HepG2 (cell line): ENCODE measurements at regions not wholly inside any gene's neighbourhood (a gene's known extent, or its start where the extent isn't known, plus 50 kb on each side); places are given as distances from the start of the nearest gene placed in this dataset.

Experiments
- ATAC-seq: fragments of 200-7000 bp; cut with Tn5 transposase; 3 replicates; pipeline ENCODE4 v1.9.1; 2020; ENCODE audit warnings: mild to moderate bottlenecking, moderate library complexity
- BruUV-seq: library from RNA; stranded (reverse); fragments of 400-500 nt; replicated peaks from 2 replicates; lab custom pipeline; 2021; lab: Mats Ljungman, UMichigan
- CTCF ChIA-PET: fragments of 300-600 bp; formaldehyde crosslinking; extraction: SDS; loops from one replicate; lab custom pipeline; 2021; ENCODE audit warnings: low total read pairs, inconsistent platforms, low intra/inter-chr PET ratio; lab: Yijun Ruan, JAX
- POLR2A ChIA-PET: fragments of 350-600 bp; sonication (Branson Sonifier 250); formaldehyde crosslinking; loops from one replicate; lab custom pipeline; 2020; ENCODE audit warnings: antibody characterized with exemption, inconsistent platforms; lab: Yijun Ruan, JAX
- DNase-seq: peaks from one replicate; pipeline ENCODE4 v3.0.0-alpha.2; 2015; ENCODE audit warnings: low spot score
- FAIRE-seq: peaks from 3 replicates; lab custom pipeline; 2011; peaks lifted over from hg19 to GRCh38; lab: Jason Lieb, UNC
- H2AFZ ChIP-seq: one replicate; pipeline ENCODE4 v1.6.1; 2011; ENCODE audit warnings: low read length, inconsistent platforms
- H3K27ac ChIP-seq: fragments of 300-600 bp; 3 replicates; pipeline ENCODE4 v1.8.0; 2011; ENCODE audit warnings: mixed run types, mild to moderate bottlenecking, mixed read lengths, low read length, inconsistent platforms; ENCODE audit not compliant: insufficient read depth; ENCODE audit errors: extremely low read length
- H3K27me3 ChIP-seq, 2 experiments: fragments of 200-600 bp in 1 of 2; 2 replicates in 1 of 2; 3 replicates in 1 of 2; pipeline versions ENCODE4 v1.6.0 to v1.8.0; 2011; ENCODE audit warnings: low read length in 2 of 2, mild to moderate bottlenecking in 2 of 2, moderate library complexity in 2 of 2, inconsistent platforms in 1 of 2; ENCODE audit not compliant: insufficient read depth in 2 of 2, control insufficient read depth in 1 of 2
- H3K36me3 ChIP-seq, 2 experiments: fragments of 200-600 bp in 1 of 2; replicated peaks in 1 of 2; 2 replicates in 1 of 2; 3 replicates in 1 of 2; pipeline versions ENCODE4 v1.5.1 to v1.8.0; 2011; ENCODE audit warnings: low read length in 2 of 2, inconsistent platforms in 1 of 2; ENCODE audit not compliant: insufficient read depth in 2 of 2, control insufficient read depth in 1 of 2
- H3K4me1 ChIP-seq: 2 replicates; pipeline ENCODE4 v1.5.1; 2012; ENCODE audit warnings: low read length, inconsistent platforms; ENCODE audit not compliant: insufficient read depth
- H3K4me2 ChIP-seq: 2 replicates; pipeline ENCODE4 v1.6.0; 2011; ENCODE audit warnings: low read depth, low read length, inconsistent platforms
- H3K4me3 ChIP-seq, 3 experiments: fragments of 200-600 bp in 1 of 3; sonication (generic), shearing (Covaris generic) in 1 of 3; replicated peaks in 1 of 3; 2 replicates each; pipeline ENCODE4 v1.5.1; 2011 to 2016; ENCODE audit warnings: low read length in 3 of 3, inconsistent platforms in 2 of 3, low read depth in 2 of 3, mild to moderate bottlenecking in 2 of 3, control low read depth in 1 of 3, mixed read lengths in 1 of 3; ENCODE audit not compliant: insufficient read depth in 1 of 3
- H3K79me2 ChIP-seq: one replicate; pipeline ENCODE4 v1.6.1; 2011; ENCODE audit warnings: low read length, inconsistent platforms; ENCODE audit not compliant: insufficient read depth
- H3K9ac ChIP-seq: 2 replicates; pipeline ENCODE4 v1.6.0; 2011; ENCODE audit warnings: mild to moderate bottlenecking, low read depth, low read length, inconsistent platforms; ENCODE audit not compliant: insufficient read depth
- H3K9me3 ChIP-seq: 2 replicates; pipeline ENCODE4 v1.5.1; 2012; ENCODE audit warnings: mild to moderate bottlenecking, low read length
- H4K20me1 ChIP-seq: 2 replicates; pipeline ENCODE4 v1.6.0; 2011; ENCODE audit warnings: inconsistent platforms, mild to moderate bottlenecking, low read length, moderate library complexity; ENCODE audit not compliant: insufficient read depth
- BCL6 ChIP-seq: IDR thresholded peaks from 2 replicates; pipeline ENCODE4 v1.6.1; 2016; ENCODE audit warnings: missing genetic modification reagents, missing compliant biosample characterization
- CREB1 ChIP-seq, 2 experiments: fragments of 450-650 bp in 1 of 2; IDR thresholded peaks; 2 replicates each; pipeline ENCODE4 v1.6.1; 2016 to 2017; ENCODE audit warnings: control low read depth in 1 of 2, mild to moderate bottlenecking in 1 of 2, missing compliant biosample characterization in 1 of 2, missing genetic modification characterization in 1 of 2
- FOXO4 ChIP-seq: sonication (generic); formaldehyde crosslinking; conservative IDR thresholded peaks from 2 replicates; pipeline ENCODE4 v1.8.1; 2023; ENCODE audit warnings: missing genetic modification reagents
- IKZF1 ChIP-seq: fragments of 450-650 bp; IDR thresholded peaks from 2 replicates; pipeline ENCODE4 v1.7.1; 2016
- MED1 ChIP-seq: sonication (generic); formaldehyde crosslinking; IDR thresholded peaks from 2 replicates; pipeline ENCODE4 v1.4.0; 2020; ENCODE audit warnings: missing genetic modification reagents
- MLLT10 ChIP-seq: sonication (generic); formaldehyde crosslinking; IDR thresholded peaks from 2 replicates; pipeline ENCODE4 v1.4.0; 2020; ENCODE audit warnings: missing genetic modification reagents
- MYPOP ChIP-seq: sonication (generic); formaldehyde crosslinking; IDR thresholded peaks from 2 replicates; pipeline ENCODE4 v1.8.1; 2023; ENCODE audit warnings: mild to moderate bottlenecking, moderate library complexity, missing genetic modification reagents
- NFRKB ChIP-seq: fragments of 450-650 bp; IDR thresholded peaks from 2 replicates; pipeline ENCODE4 v1.6.1; 2017
- SMAD1 ChIP-seq: sonication (generic); formaldehyde crosslinking; IDR thresholded peaks from 2 replicates; pipeline ENCODE4 v1.4.0; 2020; ENCODE audit warnings: missing genetic modification reagents, low read depth, mild to moderate bottlenecking, borderline replicate concordance
- TAF1 ChIP-seq: sonication (generic); formaldehyde crosslinking; IDR thresholded peaks from 2 replicates; pipeline ENCODE4 v1.4.0; 2020; ENCODE audit warnings: missing genetic modification reagents
- TEF ChIP-seq: sonication (generic); formaldehyde crosslinking; IDR thresholded peaks from 2 replicates; pipeline ENCODE4 v1.5.0; 2020; ENCODE audit warnings: missing genetic modification reagents
- ZMAT3 ChIP-seq: sonication (generic); formaldehyde crosslinking; conservative IDR thresholded peaks from 2 replicates; pipeline ENCODE4 v1.7.0; 2021; ENCODE audit warnings: missing genetic modification reagents
- WGBS: methylation state at CpG from one replicate; pipeline ENCODE4 v1.1.6; 2017; ENCODE audit warnings: low lambda C conversion rate; 5-methylcytosine and 5-hydroxymethylcytosine counted together
- in situ Hi-C: cut with HindIII; loops from 2 replicates; pipeline ENCODE4 v1.10.0; 2017; ENCODE audit warnings: low pct_unique_long_range_greater_than_20kb; ENCODE audit not compliant: extremely low pct_ligation_motif_present
- intact Hi-C: fragments of 100-400 bp; cut with micrococcal nuclease; formaldehyde crosslinking; loops from one replicate; pipeline ENCODE4 v1.10.0; 2022; ENCODE audit not compliant: unreplicated experiment

- TF ChIP-seq FOXO4 (CRISPR knock-in tag), result no peak
- TF ChIP-seq CREB1 (IDR thresholded peaks at IDR 0.05), result no peak
- TF ChIP-seq CREB1 (CRISPR knock-in tag; IDR thresholded peaks at IDR 0.05), result no peak
- TF ChIP-seq IKZF1, result no peak
- no peak for TF ChIP-seq MLLT10 (CRISPR knock-in tag)
- no peak for TF ChIP-seq NFRKB
- TF ChIP-seq, all 625 proteins: peak for 0
Observed at GRCh38 chr12:114185036-114185435, 218.9 kb upstream of the RBM19 start (continued).

- CTCF ChIA-PET, result no interaction called here
- H3K36me3 ChIP-seq, result no peaks in the 10 kb centered on the region
- intact Hi-C loops (no loop called here), in situ Hi-C loops (no loop called here)
- H3K27me3 ChIP-seq, result no peaks in the 10 kb centered on the region; a peak in 1 of 5 replicates
- DNase-seq (no peak), ATAC-seq (no peak), FAIRE-seq (no peak)
- 82% methylated on average over 1 of the region's 1 CpG for WGBS
- no peak overlapping the region for H3K4me3 ChIP-seq
- no peak overlapping the region for H3K9ac ChIP-seq
- H4K20me1 ChIP-seq, result no peaks in the 10 kb centered on the region
- H3K4me1 ChIP-seq, result no peaks in the 10 kb centered on the region
- H3K4me2 ChIP-seq, result no peak overlapping the region
- no peak overlapping the region for H2AFZ ChIP-seq
- no peaks in the 10 kb centered on the region for H3K79me2 ChIP-seq
- no peak overlapping the region for H3K27ac ChIP-seq
- no peak for TF ChIP-seq TEF (CRISPR knock-in tag)
- no peak for TF ChIP-seq ZMAT3 (CRISPR knock-in tag)
- no peak for TF ChIP-seq SMAD1 (CRISPR knock-in tag)
- no peak for TF ChIP-seq MED1
- no peak for TF ChIP-seq MYPOP
- TF ChIP-seq TAF1 (CRISPR knock-in tag), result no peak
- TF ChIP-seq CREB1 (IDR thresholded peaks at IDR 0.05), result no peak
- no peak for TF ChIP-seq CREB1 (CRISPR knock-in tag; IDR thresholded peaks at IDR 0.05)
- no peak for TF ChIP-seq BCL6 (CRISPR knock-in tag)
- TF ChIP-seq, all 625 proteins: peak for 0
- no TSS peak for BruUV-seq
- no peaks in the 10 kb centered on the region for H3K9me3 ChIP-seq
- POLR2A ChIA-PET, result no interaction called here
Observed at GRCh38 chr12:114174326-114174725, 208.2 kb upstream of the RBM19 start.
